ENCODE measurements at regions not wholly inside any gene's neighbourhood (a gene's known extent, or its start where the extent isn't known, plus 50 kb on each side); places are given as distances from the start of the nearest gene placed in this dataset.
"Not testable (repeated sequence)": the region's sequence is repeated elsewhere in the genome, so short reads cannot be mapped to it uniquely, and the experiment has no call there.

- DNase-seq (ENCODE audit: low spot score); H3K27ac ChIP-seq (ENCODE audit: poor library complexity, severe bottlenecking); ATAC-seq (ENCODE audit: low read depth); H3K4me1 ChIP-seq (ENCODE audit: insufficient read depth, poor library complexity, severe bottlenecking); H3K27me3 ChIP-seq (ENCODE audit: insufficient read depth, poor library complexity, severe bottlenecking); H3K9me3 ChIP-seq (ENCODE audit: severe bottlenecking); H3K4me3 ChIP-seq (ENCODE audit: severe bottlenecking); H3K36me3 ChIP-seq (ENCODE audit: low read depth): not testable (repeated sequence)
Measured at GRCh38 chr2:13532781-13533523, 816.2 kb downstream of the TRIB2 start.

GRCh38 chr2:13533524-13533922 lies 816.8 kb downstream of the TRIB2 start:
- H3K36me3 ChIP-seq (ENCODE audit: low read depth): no peaks in the 10 kb centered on the region
- H3K27ac ChIP-seq (ENCODE audit: poor library complexity, severe bottlenecking): no peak overlapping the region
- no peaks in the 10 kb centered on the region for H3K4me1 ChIP-seq (ENCODE audit: insufficient read depth, poor library complexity, severe bottlenecking)
- no peak for TF ChIP-seq CTCF (IDR thresholded peaks at IDR 0.05; ENCODE audit: poor library complexity, severe bottlenecking)
- no peaks in the 10 kb centered on the region for H3K27me3 ChIP-seq (ENCODE audit: insufficient read depth, poor library complexity, severe bottlenecking)
- H3K9me3 ChIP-seq (ENCODE audit: severe bottlenecking): no peaks in the 10 kb centered on the region
- no peak for ATAC-seq (ENCODE audit: low read depth)
- no peak overlapping the region for H3K4me3 ChIP-seq (ENCODE audit: severe bottlenecking)
- no peak for DNase-seq (ENCODE audit: low spot score)

GRCh38 chr2:13536941-13537340 lies 820.2 kb downstream of the TRIB2 start:
- no peak for DNase-seq (ENCODE audit: low spot score)
- H3K4me3 ChIP-seq (ENCODE audit: severe bottlenecking): no peak overlapping the region
- no peak for ATAC-seq (ENCODE audit: low read depth)

GRCh38 chr2:13537771-13538349 lies 821.1 kb downstream of the TRIB2 start:
- DNase-seq (ENCODE audit: low spot score): no peak
- no peak for ATAC-seq (ENCODE audit: low read depth)
- no peaks in the 10 kb centered on the region for H3K36me3 ChIP-seq (ENCODE audit: low read depth)
- no peaks in the 10 kb centered on the region for H3K9me3 ChIP-seq (ENCODE audit: severe bottlenecking)
- no peak for TF ChIP-seq CTCF (IDR thresholded peaks at IDR 0.05; ENCODE audit: poor library complexity, severe bottlenecking)
- no peaks in the 10 kb centered on the region for H3K4me1 ChIP-seq (ENCODE audit: insufficient read depth, poor library complexity, severe bottlenecking)
- H3K27me3 ChIP-seq (ENCODE audit: insufficient read depth, poor library complexity, severe bottlenecking): no peaks in the 10 kb centered on the region
- H3K27ac ChIP-seq (ENCODE audit: poor library complexity, severe bottlenecking): no peak overlapping the region
- no peak overlapping the region for H3K4me3 ChIP-seq (ENCODE audit: severe bottlenecking)

More at GRCh38 chr2:13536941-13537340, 820.2 kb downstream of the TRIB2 start:
- Histone ChIP-seq H3K9me3 (ENCODE audit: severe bottlenecking) (no peaks in the 10 kb centered on the region), H3K36me3 (ENCODE audit: low read depth) (no peaks in the 10 kb centered on the region), H3K27me3 (ENCODE audit: insufficient read depth, poor library complexity, severe bottlenecking) (no peaks in the 10 kb centered on the region), H3K27ac (ENCODE audit: poor library complexity, severe bottlenecking) (no peak overlapping the region), H3K4me1 (ENCODE audit: insufficient read depth, poor library complexity, severe bottlenecking) (no peaks in the 10 kb centered on the region)
- no peak for TF ChIP-seq CTCF (IDR thresholded peaks at IDR 0.05; ENCODE audit: poor library complexity, severe bottlenecking)

GRCh38 chr2:13539296-13539695 lies 822.6 kb downstream of the TRIB2 start:
- TF ChIP-seq CTCF (IDR thresholded peaks at IDR 0.05; ENCODE audit: poor library complexity, severe bottlenecking): no peak
- Histone ChIP-seq H3K27ac (ENCODE audit: poor library complexity, severe bottlenecking) (no peak overlapping the region), H3K27me3 (ENCODE audit: insufficient read depth, poor library complexity, severe bottlenecking) (no peaks in the 10 kb centered on the region), H3K36me3 (ENCODE audit: low read depth) (no peaks in the 10 kb centered on the region), H3K4me1 (ENCODE audit: insufficient read depth, poor library complexity, severe bottlenecking) (no peaks in the 10 kb centered on the region), H3K9me3 (ENCODE audit: severe bottlenecking) (no peaks in the 10 kb centered on the region), H3K4me3 (ENCODE audit: severe bottlenecking) (no peak overlapping the region)
- ATAC-seq (ENCODE audit: low read depth) (no peak), DNase-seq (ENCODE audit: low spot score) (no peak)

Measured in RWPE2 (cell line).